Tibial nerve (tissue), 3 donors: ENCODE measurements at regions not wholly inside any gene's neighbourhood (a gene's known extent, or its start where the extent isn't known, plus 50 kb on each side); places are given as distances from the start of the nearest gene placed in this dataset.

ENCODE experiments used
- POLR2A ChIP-seq, 2 donors: fragments of 450-650 bp; IDR thresholded peaks; one replicate each; pipeline ENCODE4 v1.6.1; 2017; ENCODE audit warnings: antibody characterized with exemption in 2 of 2, mild to moderate bottlenecking in 2 of 2, moderate library complexity in 2 of 2
- TF ChIP-seq, protein P1 (sequence below), 5 experiments: fragments of 200-600 bp in 3 of 5; fragments of 450-650 bp in 2 of 5; sonication (generic) in 3 of 5; IDR thresholded peaks; one replicate each; pipeline ENCODE4 v1.5.1; 2016 to 2019; ENCODE audit warnings: antibody characterized with exemption in 5 of 5, mild to moderate bottlenecking in 3 of 5, moderate library complexity in 2 of 5

DNA sequence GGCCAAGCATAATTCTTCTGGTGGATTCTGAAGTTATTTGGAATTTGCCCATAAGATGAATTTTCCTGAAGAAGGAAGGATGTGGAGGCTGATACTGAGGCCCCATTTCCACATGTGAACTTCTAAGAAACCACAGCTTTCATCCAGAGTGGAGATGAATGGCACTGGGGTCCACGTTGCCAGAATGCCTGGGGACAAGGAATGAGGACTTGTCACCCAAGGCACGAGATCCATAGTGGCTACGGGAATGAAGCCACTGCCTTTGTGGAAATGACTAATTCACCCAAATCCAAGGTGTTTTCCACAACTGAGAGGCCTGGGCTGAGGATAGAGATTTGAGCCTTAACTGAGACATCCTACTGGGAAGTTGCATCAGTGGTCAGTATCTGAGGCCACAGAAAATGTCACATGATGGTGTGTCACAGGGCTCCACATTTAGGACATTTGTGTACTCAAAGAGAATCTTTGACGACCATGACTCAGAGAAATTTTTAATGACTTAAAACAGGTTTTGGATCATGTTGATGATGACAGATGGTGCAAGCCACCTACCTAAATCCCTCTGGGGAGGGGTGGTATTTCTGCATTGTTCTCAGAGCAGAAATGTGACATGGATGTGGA lies 286.1 kb downstream of the SOX11 start:
- TF ChIP-seq, protein P1, sequence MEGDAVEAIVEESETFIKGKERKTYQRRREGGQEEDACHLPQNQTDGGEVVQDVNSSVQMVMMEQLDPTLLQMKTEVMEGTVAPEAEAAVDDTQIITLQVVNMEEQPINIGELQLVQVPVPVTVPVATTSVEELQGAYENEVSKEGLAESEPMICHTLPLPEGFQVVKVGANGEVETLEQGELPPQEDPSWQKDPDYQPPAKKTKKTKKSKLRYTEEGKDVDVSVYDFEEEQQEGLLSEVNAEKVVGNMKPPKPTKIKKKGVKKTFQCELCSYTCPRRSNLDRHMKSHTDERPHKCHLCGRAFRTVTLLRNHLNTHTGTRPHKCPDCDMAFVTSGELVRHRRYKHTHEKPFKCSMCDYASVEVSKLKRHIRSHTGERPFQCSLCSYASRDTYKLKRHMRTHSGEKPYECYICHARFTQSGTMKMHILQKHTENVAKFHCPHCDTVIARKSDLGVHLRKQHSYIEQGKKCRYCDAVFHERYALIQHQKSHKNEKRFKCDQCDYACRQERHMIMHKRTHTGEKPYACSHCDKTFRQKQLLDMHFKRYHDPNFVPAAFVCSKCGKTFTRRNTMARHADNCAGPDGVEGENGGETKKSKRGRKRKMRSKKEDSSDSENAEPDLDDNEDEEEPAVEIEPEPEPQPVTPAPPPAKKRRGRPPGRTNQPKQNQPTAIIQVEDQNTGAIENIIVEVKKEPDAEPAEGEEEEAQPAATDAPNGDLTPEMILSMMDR (IDR thresholded peaks at IDR 0.05), result no peak
- TF ChIP-seq POLR2A (IDR thresholded peaks at IDR 0.05), result no peak
